HG02642 (cell line): ENCODE measurements at regions not wholly inside any gene's neighbourhood (a gene's known extent, or its start where the extent isn't known, plus 50 kb on each side); places are given as distances from the start of the nearest gene placed in this dataset.

ENCODE experiments used
- ATAC-seq: cut with Tn5 transposase; IDR thresholded peaks from one replicate; pipeline ENCODE4 v1.9.1; 2021; ENCODE audit warnings: mild to moderate bottlenecking; ENCODE audit not compliant: unreplicated experiment, poor library complexity

DNA sequence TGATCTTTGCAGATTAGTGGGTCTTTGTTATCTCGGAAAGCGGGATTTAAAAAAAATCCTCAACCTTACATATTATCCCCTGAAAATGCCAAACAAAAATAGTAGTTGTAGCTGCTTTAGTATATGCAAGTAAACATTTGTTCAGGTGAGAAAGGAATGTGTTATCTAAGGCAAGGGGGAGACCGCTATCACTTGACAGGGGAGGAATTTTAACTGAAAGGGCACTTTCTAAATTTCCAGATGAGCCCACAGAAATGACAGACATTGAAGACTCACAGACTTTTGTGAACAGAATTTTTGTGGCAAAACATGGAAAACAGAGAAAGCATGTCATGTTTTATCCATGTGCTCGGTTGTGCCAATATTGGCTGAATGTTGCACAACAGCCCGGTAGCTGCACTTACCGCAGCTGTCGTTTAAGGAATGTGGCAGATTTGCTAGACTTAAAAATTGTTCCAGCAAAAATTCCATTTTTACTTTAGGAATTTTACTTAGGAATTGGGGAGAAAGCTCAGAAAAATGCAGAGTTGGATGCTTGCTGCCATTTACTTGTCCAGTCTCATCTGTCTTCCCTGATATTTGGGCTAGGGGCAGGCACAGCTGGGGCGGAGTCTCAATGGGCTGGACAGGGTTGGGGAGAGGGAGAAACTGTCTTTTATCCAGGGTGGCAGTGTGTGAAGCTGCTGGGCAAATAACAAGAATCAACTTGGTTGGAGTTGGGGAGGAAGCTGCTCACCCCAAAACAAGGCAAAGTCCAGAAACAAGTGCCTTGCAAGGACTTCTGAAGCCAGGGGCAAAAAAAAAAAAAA, 94.6 kb upstream of the RPS6KA3 start:
- ATAC-seq = no peak

DNA sequence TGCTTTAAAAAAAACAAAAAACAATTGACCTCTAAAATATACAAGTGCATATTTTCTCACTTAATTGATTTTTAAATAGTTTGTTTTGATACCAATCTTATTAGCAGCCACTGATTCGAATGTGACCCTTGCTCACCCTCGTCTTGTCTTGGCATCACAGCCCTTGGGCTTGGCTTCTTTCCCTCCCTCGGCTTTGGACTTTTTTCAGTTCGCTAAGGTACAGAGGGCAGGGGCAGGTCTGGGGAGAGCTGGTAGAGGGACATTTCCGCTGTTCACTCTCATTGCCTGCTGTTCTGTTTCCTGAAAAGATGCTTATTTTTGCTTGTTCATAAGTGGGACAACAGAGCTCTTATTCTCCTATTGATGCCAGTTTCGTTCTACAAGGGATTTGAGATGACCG, 88.5 kb upstream of the RPS6KA3 start:
- ATAC-seq = no peak

DNA sequence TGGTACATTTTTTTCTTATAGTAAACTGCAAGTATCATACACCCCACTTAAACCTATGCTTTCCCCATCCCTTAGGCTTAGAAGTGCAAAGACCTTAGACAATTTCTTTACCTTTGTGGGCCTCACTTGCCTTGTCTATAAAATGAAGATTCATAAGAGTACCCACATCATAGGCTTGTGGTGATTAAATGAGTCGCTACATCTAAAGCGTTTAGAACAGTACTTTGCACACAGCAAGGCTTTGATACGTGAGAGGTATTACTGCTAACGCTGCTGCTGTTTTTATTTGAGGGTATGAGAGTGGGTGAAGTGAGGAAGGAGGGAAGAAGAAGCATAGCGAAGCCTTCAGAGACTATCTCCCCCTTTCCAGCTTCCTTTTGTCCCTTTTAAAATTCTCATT, 87.8 kb upstream of the RPS6KA3 start:
- ATAC-seq = no peak

DNA sequence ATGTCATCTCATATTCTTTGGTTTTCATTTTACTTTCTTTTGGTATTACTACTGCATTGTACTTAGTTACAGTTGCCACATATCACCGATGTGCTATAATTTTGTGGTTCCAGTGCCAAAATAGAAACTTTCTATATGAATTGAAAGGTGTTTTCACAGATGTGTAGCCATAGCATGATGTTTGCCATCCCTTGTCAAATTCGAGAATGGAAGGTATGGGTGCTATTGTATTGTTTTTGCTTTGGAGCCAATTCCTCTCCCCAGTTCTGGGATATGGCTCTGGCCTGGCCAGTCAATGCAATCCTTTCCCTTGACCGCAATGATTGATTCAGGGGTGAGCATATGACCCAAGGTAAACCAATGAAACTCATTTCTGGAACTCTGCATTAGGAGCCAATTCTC, 86.2 kb upstream of the RPS6KA3 start:
- peak; percentile 60 for ATAC-seq

DNA sequence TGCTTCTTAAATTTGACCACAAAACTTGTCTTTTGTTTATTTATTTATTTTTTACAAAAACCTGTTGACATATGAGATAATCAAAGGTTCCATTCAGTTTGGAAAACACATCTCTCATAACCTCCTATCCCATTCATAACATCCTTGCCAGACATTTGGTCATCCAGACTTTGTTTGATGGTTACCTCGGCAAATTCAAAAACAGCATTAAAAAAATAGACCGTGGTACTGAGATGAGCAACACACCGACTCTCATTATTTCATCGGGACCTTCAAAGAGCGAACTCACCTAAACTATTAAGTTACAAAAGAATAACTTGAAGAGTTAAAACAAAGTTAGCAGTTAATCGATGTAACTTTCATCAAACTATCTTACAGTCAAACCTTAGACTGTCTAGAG, 85.8 kb upstream of the RPS6KA3 start:
- ATAC-seq = peak; percentile 27

DNA sequence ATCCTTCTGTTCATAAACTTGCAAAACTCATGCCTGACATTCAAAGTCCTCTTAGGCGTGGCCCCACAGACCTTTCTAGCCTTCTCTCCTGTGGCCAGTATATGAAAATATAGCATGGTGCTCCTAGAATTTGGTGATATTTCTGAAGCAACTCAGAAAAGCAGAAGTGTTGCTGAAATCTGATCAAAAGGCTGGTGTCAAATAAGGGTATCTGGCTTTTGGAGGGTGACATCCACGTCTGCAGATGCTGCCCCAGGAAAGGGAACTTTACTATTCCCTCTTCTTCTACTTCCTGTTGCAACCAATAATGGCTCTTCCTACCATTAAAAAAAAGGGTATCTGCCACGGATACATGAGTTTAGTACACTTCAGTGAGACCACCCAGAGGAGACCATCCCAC, 83.9 kb upstream of the RPS6KA3 start:
- no peak for ATAC-seq

DNA sequence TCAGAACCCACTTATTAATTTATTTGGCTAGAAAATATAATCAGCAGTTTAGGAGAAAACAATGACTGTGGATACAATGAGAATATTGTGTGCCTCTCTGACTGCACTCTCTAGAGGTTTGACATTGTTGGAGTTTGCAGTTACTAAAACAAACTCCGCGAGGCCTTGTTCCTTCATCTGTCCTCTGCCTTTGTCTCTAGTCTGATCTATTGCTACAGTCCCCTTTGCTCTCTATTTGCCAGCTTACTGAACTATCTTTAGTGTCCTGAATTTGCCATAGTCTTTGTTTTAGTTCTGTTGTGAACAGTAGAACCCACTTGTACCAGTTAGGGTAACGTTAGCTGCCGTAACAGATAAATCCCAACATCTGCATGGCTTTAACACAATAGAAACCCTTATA, 81.4 kb upstream of the RPS6KA3 start:
- no peak for ATAC-seq

DNA sequence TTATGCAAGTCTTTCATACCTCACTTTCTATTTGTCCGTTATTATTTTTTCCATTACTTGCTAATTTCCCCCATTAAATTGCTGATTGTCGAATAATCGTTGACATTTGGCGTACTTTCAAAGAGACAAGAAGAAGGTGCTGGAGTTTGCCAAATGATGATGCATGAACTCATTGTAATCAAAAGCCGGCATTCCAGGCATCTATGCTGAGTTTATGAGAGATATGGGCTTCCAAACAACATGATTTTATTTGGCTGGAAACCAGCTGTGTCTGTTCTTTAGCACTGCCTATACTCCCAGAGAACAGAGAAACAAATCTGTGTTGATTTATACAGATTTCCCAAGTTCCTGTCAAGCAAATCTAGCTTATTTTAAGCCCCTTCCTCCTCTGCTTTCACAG, 80.8 kb upstream of the RPS6KA3 start:
- no peak for ATAC-seq

DNA sequence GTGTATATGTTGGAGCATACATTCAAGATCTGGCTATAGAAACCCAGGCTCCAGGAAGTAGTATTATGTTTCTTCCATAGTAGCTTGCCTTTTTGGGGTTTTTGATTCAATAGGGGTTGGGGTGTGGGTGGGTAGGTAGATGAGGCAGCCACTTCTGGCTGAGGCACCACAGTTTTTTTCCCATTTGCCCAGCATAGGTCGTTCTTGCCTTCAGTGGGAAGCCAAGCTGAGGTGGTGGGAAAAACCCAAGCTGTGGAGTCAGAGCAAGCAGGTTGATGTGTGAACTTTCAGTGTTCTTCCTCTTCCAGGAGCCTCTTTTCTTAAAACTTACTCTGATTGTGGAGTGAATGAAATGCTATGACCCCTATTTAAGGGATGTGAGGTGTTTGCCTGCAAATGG, 67.0 kb upstream of the RPS6KA3 start:
- no peak for ATAC-seq

DNA sequence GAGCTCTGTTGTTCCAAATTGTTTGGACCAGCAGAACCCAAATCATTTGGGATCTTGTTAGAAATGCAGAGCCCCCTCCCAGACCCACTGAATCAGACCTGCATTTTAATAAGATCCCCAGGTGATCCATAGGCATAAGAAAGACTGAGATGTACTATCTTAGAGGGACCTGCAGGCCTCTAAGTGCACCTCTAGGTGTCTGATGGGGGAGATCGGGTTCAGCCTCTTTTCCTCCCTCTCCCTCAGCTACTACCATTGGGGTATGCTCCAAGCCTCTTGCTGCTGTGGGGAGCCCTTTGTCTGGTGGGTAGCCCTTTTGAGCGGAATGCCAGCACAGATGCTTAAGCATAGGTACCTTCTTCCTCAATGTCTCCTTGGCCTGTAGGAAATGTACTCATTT, 63.8 kb upstream of the RPS6KA3 start:
- no peak for ATAC-seq

DNA sequence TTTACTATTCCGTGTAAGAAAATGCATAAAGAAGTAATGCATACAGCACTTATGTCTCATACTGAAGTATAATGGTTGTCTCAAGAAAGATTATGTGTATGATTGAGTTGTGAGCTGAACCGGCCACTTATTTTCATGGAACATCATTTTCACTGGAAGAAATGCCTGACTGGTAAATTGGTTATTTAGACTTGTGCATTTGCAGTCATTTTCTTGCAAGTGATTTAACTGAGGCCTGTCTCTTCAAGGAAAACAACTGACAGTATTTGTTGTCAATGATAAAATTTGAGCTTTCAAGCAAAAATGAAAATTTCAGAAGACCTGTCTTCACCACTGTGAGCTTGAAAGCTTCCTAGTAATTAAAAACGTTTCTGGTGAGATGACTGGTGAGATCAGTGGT, 62.7 kb upstream of the RPS6KA3 start:
- ATAC-seq = no peak

DNA sequence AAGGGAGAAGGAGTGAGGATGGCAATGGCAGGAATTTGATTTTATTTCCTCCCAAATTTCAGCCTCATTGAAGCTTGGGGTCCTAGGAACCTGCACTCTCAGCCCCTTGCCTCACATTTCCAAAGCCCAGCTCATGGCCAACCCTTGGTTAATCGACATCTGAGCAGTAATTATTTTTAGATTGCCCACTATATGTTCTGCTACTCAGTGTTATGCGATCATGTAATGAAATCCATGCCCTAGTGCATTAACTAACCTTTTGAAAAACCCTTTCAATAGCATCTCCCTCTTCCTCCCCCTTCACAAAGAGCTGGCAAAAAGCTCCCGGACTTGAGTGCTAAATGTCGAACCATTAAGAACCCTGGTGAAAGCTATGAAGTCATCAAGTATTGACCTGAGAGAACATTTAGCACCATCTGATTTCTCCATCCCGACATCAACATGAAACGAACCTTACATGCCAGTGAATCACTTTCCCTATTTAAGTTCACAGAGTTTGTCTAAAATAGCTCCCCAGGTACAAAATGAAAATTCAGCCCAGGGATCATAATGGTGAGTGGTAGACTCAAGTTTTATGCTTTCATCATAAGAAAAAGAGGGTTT, 59.2 kb upstream of the RPS6KA3 start:
- ATAC-seq = no peak

DNA sequence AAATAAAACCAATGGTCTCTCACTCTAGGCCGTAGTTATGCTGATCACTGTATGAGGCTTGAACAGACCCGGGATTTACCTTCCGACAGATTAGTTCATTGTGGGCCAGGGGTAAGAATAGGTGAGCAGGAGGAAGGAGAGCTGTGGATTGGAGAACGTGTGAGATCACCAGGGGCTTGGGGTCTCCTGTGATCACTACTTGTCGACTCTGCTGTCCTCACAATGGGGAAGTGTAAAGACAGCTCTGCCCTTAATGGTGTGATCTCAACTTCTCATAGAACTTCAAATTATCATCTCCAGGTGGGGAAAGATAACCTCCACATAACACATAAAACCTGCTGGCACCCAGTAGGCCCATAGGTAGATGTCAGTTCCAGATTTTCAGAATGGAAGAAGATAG, 56.2 kb upstream of the RPS6KA3 start:
- ATAC-seq = no peak

DNA sequence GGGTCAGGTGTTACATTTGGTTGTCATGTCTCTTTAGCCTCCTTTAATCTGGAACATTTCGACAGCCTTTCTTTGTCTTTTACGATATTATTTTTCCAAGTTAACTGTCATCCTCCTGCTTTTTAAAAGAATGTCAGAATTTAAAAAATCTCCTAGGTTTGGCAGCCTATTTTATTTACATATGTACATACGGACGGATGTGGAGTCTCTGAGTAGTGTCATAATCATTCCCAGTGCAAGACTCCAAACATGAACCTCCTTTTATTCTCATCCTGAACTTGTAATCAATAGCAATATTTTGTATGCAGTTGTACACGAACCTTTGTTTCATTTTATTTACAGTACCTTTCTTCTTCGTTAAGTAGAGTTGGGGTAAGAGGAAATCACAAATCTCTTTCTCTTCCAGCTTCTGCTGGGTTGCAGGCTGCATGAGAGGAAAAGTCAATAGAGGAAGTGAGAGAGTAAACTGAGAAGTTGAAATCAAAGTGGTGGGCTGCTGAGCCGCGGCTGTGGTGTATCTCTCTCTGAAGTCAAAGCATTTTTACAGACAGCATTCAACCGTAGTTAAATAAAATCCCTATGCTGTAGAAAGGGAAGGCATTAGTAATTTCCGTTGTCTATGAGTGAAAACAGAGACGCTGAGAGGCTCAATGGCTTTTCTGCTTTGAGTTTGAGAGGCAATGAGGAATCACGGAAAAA, 53.9 kb upstream of the RPS6KA3 start:
- ATAC-seq = peak; percentile 97

DNA sequence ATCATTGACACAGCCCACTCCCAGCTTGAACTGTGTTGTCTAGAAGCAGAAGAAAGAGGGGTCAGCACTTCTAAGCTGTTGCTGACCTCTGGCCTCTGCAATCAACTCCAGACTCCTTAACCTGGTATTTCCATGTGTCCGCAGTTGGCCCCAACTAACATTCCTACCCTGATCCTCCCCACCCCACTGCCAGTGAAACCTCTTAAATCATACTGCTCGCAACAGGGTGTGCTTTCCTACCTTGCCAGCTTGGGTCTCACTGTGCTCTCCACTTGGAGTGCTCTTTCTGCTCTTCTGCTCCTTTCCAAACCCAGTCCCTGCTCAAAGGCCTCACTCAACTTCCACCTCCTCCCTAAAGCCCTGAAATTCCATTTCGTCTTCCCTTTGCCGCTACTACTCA, 52.3 kb upstream of the RPS6KA3 start:
- ATAC-seq = no peak

DNA sequence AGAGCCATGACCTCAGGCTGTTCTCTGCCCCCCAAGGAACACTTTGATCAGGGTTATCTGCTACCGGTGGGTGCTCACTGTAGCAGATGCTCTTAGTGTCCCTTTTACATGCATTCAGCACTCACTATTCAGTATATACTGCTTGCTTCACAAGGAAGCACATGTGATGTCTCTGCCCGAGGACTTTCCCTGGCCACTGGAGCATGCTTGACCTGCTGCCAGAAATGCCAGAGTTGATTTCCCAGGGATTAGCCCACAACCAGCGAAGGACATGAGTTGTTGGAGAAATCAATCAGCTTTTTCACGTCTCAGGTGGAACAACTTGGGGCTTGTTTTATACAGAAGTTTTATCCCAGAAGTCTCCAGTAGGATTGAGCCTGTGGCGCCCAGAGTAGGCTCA, 51.2 kb upstream of the RPS6KA3 start:
- ATAC-seq = no peak
